Stomach (tissue), 4 donors: ENCODE measurements at regions not wholly inside any gene's neighbourhood (a gene's known extent, or its start where the extent isn't known, plus 50 kb on each side); places are given as distances from the start of the nearest gene placed in this dataset.

Source experiments
- EP300 ChIP-seq: sonication (generic); formaldehyde crosslinking; IDR thresholded peaks from one replicate; pipeline ENCODE4 v1.6.1; 2017; ENCODE audit warnings: antibody characterized with exemption
- POLR2A ChIP-seq, 4 donors: fragments of 450-650 bp; IDR thresholded peaks; one replicate each; pipeline ENCODE4 v1.6.1; 2016; ENCODE audit warnings: antibody characterized with exemption in 4 of 4, control low read depth in 2 of 4, mild to moderate bottlenecking in 1 of 4, moderate library complexity in 1 of 4
- TF ChIP-seq, protein P1 (sequence below), 7 experiments: fragments of 450-650 bp in 4 of 7; fragments of 200-600 bp in 3 of 7; sonication (generic) in 3 of 7; IDR thresholded peaks; one replicate each; pipeline ENCODE4 v1.5.1; 2016 to 2019; ENCODE audit warnings: antibody characterized with exemption in 7 of 7, control low read depth in 2 of 7, mild to moderate bottlenecking in 1 of 7

- TF ChIP-seq EP300, result no peak
- TF ChIP-seq, protein P1, sequence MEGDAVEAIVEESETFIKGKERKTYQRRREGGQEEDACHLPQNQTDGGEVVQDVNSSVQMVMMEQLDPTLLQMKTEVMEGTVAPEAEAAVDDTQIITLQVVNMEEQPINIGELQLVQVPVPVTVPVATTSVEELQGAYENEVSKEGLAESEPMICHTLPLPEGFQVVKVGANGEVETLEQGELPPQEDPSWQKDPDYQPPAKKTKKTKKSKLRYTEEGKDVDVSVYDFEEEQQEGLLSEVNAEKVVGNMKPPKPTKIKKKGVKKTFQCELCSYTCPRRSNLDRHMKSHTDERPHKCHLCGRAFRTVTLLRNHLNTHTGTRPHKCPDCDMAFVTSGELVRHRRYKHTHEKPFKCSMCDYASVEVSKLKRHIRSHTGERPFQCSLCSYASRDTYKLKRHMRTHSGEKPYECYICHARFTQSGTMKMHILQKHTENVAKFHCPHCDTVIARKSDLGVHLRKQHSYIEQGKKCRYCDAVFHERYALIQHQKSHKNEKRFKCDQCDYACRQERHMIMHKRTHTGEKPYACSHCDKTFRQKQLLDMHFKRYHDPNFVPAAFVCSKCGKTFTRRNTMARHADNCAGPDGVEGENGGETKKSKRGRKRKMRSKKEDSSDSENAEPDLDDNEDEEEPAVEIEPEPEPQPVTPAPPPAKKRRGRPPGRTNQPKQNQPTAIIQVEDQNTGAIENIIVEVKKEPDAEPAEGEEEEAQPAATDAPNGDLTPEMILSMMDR (IDR thresholded peaks at IDR 0.05), result no peak
- TF ChIP-seq POLR2A (IDR thresholded peaks at IDR 0.05), result no peak
Measured at GRCh38 chr5:84885485-84886258, 501.0 kb upstream of the EDIL3 start.
